OCI-M1 (cell line): ENCODE measurements at regions not wholly inside any gene's neighbourhood (a gene's known extent, or its start where the extent isn't known, plus 50 kb on each side); places are given as distances from the start of the nearest gene placed in this dataset.

Experiments
- DNase-seq: peaks from one replicate; lab custom pipeline; 2025; lab: John Stamatoyannopoulos, UW

DNA sequence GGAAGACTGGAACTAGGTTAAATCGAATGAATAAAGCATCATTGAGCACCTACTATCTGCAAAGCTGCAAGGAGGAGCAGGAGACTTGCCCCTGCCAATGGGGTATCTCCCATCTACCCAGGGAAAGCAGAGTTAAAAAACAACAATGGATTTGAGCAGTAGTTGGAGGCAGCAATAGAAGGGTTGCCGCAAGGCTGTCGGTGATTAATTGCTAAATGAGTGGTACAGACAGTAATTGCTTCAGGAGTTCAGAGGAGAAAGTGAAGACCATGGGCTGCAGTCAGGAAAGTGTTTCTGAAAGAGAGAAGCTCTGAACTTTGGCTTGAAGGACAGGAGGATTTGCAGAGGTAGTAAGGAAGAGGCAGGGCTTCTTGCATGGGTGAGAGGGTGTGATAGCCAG, 152.9 kb downstream of the ACTL8 start:
- DNase-seq, result no peak

DNA sequence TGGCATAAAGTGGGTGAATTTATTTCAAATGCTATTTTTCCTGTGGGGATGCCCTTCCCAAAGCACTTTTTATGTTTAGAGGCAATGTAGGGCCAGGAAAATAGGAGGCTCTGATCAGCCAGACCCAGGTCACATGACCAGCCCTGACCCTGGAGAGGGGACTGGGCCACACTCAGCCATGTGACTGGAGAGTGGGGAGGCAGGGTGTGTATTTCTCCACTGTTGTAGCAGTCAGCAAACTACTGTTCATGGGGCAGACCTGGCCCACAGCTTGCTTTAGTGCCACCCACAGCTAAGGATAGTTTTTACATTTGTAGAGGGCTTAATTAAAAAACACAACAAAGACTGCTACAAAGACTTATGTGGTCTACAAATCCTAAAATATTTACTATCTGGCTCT, 153.8 kb downstream of the ACTL8 start:
- DNase-seq, result no peak

DNA sequence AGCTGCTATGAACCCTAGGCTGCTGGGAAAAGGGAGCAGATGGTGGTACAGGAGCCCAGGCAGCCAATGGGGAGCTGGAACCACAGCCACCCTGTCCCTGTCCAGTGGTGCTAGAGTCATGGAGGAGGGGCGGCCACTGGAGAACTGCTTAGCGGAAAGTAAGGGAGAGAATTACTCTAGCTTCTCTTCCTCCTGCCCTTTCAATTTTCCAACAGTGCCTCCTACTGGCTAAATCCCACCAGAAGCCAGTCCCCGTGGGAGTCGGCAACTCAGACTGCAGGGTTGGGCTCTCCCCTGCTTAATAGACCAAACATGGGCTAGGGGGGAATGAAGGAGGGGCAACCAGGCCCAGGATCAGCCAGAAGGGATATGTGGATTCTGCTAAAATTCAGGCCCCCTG, 154.5 kb downstream of the ACTL8 start:
- no peak for DNase-seq

DNA sequence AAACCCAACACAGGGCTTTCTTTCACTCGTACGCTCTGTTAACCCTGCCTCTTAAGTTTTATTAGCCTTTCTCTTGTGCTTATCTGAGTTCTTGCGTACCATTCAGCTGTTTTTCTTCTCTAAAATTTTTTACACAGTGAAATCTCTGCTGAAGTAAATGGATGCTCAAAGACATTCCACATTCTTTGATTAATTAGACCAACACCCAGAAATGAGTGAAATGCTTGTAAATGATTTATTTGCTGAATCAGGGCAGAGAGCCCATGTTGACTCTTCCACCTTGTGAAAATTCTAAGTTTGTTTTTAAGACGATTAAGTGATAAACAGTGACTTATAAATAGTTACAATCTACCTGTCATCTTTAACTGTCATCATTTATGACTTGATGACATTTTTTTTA, 156.7 kb downstream of the ACTL8 start:
- DNase-seq, result no peak

DNA sequence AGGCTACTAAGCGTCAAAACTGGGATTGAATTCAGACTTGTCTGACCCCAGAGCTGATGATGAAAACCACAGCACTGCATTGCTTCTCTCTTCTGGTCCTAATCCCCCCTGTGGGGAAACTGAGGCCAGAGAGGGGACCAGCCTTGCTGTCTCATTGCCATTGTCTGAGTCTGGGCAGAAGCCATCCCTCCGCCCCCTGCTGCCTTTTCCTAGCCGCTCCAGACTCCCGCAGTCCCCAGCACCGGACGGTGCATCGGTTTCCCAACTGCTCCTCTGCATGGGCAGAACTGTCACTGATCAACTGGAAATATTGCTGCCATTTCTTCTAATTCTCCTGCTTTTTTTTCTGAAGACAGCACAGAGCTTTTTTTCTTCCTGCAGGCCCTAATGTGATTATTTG, 157.4 kb downstream of the ACTL8 start:
- DNase-seq, result no peak

DNA sequence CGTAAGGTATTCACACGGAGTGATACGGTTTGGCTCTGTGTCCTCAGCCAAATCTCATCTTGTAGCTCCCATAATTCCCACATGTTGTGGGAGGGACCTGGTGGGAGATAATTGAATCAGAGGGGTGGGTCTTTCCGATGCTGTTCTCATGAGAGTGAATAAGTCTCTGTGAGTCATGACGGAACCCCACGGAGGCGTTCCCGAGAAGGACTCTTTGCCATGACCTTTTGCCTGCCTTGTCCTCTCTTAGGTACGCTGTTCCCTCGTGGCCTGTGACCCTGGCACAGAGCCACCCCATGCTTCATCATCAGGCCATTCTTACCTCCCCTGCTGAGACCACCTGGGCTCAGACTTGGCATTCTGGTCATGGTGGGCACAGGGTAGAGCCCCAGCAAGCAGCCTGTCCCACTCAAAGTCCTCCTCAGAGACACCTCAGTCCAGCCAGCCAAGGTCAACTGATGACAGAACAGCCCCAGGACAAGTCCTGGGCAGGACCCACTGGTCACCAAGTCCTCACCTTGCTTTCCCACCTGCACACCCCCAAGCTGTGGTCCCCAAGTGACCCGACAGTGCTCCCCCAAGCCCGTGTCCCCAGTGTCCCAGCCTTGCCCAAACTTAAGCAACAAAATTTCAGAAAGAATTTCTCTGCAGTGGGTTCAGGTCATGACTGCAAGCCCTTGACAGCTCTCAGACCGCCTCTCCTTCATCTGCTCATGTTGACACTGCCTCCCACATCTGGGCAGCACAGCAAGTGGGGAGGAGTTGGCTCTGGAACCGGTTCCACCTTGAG, 158.4 kb downstream of the ACTL8 start:
- DNase-seq, result no peak

DNA sequence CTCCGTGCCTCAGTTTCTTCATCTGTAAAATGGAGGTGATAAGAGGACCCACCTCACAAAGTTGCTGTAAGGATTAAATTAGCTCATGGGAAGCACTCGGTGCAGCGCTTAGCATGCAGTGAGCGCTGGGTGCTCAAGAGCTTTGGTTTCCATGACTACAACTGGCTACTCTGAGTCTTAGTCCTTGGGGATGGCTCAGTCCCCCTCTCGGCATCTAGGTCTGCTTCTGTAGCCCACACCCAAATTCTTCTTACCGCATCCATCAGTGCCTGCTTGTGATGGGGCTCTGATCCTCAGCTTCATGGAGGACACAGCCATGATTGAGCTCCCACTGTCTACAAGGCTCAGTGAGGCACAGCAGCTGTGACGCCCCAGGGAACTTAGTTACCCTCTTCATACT, 159.0 kb downstream of the ACTL8 start:
- DNase-seq, result no peak

DNA sequence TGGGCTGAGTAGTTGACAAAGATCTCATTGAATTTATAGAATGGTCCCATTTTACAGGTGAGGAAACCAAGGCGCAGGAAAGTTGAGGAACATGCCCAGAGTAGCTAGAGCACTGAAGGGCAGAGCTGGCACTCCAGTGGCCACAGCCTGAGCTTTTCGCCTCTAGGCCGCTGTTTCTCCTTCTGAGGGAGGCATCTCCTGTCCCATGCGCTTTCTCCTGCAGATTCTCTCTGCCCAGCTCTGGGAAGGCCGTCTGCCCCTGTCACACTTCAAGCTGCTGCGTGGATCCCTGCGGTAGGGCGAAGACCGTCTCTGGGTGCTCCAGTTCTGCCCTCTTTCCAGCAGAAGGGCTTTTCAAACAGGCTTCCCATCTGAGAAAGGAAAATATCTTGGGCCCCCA, 159.9 kb downstream of the ACTL8 start:
- DNase-seq, result no peak

DNA sequence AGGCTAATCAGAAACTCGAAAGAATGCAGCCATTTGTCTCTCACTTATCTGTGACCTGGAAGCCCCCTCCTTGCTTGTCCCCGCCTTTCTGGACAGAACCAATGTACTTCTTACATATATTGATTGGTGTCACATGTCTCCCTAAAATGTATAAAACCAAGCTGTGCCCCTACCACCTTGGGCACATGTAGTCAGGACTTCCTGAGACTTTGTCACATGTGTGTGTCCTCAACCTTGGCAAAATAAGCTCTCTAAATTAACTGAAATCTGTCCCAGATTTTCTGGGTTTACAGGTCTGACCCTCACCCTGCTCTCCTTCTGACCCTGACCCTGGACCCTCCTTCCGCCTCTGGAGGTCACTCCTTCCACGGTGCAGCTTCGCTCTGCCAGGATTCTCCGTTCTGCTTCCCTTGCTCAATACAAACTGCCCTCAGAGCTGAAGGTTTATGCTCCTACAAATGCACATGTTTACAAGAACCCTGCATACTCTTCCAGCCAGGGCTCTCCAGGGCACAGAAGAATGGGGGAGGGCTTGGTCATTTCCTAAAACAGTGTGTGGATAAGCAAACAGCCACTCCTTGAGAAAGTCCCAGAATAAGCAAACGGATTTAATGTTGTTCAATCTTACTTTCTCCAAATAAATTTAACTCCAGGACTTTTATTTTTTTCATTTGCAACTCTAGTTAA, 160.5 kb downstream of the ACTL8 start:
- no peak for DNase-seq

DNA sequence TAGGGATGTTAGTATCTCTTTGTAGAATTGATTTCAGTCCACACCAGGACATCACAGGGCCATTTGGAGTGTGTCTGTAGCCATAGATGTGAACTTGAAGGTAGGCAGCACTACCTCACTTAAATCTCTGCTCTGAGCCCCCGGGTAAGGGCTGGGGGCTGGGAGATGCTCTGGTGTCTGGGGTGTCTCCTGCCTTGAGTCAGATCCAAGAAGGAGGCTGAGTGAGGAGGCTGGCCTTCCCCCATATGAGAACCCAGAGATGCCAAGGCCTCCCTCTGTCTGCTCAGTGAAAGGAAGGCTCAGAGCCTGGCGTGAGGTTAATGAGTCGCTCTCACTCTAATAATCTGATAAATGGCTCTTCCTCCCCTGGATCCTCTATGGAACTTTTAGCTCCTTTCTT, 161.6 kb downstream of the ACTL8 start:
- DNase-seq, result no peak

DNA sequence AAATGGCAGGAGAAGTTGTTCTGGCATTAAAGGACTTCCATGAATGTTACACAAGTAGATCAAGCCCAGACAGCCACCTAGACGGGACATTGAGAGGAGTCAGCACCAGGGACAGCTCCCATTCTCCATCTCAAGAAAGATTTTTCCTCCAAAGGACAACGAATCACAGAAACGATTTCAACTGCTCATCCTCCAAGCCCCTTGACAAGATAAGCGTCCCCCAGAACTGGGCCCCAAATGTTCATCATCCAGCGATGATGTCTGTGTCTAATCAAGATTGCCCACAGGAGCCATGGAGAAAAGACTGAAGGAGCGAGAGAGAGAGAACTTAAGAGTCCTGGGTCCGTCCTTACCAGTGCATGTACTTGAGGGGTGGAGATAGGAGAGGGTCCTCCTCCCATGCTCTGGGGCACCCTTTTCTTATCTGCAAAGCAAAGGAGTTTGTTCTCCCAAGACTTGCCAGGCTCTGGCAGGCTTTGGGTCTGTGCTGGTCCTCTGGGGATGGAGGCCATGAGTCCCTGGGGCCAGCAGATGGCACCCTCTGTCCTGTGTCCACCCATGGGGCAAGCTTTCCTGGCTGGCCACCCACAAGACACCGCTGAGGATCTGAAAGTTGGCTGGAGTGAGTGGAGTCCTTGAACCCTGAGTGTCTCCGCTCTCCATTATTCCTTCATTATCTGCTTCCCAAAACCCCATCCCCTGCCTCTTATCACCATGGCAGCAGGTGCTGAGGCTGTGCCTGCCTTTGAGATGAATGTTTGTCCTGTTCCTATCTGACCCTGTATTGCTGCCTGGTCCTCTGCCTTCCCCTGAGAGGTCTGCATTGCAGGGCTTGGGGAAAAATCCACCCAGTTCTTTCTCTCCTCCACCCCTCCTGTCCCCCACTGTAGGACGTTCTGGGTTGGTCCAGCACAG, 164.6 kb downstream of the ACTL8 start:
- peak; percentile 42 for DNase-seq

DNA sequence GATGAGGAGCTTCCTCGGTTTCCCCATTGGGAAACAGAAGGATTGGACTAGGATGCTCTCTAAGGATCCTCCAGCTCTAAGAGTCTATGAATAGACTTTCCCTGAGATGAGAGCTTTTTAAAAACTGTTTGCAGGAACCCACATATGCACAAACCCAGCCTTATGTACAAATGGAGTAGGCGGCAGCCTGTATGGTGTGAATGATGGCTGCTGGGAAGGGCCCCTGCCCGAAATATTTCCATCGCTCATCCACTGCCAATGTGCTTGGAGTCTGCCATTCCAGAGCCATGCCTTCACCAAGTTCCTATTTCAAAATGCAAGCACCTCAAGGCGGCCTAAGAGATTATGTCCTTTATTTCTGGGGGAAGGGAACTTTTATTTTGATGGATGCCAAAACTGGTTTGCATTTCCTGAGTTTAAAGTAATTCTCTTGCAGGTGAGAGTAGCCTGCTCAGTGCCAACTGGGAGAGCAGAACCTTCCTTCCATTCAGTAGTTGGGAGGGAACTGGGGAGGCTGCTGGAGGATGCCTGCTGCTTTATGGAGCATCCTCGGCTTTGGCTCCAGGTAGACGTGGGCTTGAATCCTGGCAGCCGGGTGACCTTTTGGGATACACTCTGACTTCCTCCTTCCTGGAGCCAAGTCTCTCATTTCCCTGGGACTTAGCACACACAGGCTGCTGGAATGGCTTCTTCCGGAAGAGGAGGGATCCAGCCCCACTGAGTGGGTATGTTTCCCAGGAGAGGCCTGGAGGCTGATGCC, 165.9 kb downstream of the ACTL8 start:
- DNase-seq, result no peak

DNA sequence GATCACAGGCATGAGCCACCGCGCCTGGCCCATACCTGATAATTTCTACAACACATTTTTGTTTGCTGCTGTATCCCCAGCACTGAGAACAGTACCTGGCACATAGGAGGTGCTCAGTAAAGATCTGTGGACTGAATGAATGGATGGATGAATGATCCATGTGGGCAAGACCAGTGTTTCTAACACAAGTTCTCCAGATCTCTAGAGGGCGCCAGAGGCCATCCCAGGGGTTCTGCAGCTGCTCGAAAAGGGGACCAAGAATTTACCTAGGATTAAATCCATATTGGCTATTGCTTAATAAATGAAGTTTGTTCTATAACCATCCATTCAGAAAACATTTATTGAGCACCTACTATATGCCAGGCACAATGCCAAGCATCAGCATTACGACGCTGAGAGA, 167.7 kb downstream of the ACTL8 start:
- DNase-seq, result peak; percentile 33

DNA sequence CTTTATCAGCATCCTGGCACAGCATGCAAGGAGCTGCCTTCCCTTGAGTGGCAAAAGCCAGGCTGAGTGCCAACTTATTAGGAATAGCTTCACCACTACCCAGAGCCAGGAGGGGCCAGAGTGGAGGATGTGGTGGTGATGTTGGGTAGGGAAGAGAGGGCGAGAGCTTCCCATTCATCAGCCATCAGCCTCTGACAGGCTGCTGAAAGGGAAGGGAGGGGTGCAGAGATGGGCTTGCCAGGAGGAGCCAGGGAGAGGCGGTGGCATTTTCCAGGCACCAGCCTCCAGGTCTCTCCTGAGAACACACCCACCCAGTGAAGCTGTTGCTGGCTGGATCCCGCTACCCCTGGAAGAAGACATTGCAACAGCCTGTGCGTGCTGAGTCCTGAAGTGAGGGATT, 168.5 kb downstream of the ACTL8 start:
- DNase-seq, result no peak

DNA sequence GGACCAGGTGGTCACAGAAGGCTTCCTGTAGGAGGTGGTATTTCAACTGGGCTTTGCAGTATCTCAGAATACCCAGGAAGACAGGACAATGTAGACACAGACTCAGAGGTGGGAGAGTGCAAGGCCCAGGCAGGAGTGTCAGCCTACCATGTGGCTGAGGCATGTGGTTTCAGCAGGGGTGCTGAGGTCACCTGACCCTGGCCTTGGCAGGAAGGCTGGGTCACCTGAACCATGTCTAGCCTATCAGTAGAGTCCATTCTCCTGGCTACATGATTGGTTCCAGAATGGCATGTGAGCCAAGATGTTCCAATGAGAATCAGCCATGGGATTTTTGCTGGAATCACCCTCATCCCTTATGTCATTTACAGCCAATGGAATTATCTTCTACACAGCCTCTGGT, 169.4 kb downstream of the ACTL8 start:
- no peak for DNase-seq

DNA sequence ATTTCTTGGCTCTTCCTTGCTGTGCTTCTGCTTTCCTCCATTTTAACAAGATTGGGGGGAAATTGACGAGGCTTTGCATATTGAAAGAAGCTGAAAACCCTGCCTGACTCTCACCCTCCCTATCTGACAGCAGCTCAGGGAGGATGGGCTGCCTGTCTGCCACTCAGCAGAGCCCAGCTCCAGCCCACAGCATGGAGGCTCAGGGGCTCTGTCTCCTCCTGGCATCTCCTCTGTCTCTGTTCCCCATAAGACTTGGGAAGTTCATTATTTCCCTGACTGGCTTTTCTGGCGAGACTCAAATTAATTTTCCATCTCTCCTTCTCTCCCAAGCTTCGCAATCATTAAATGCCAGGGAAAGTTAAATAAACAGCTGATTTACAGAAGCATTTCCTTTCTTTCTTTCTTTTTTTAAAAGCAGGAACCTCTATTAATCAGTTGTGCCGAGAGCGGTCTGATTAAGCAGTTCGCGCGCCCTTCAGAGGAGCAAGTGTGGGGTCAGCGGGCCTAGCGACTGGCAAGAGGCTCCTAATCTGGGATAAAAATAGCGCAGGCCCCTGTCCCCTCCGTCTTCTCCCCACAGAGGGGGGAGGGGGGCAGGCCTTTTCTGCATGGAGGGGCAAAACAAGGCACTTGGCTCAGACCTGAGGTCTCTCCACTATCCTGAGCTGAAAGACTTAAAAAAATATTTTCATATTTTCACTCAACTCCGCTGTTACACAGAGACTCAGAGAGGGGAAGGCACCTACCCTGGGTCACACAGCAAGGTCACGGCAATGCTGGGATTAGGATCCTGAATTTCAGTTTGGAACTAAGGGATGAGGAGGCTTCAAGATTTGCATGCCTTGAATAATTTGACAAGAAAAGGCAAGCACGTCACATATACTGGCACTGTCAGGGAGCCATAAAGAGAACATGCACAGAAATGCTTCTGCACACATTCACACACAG, 170.4 kb downstream of the ACTL8 start:
- no peak for DNase-seq

DNA sequence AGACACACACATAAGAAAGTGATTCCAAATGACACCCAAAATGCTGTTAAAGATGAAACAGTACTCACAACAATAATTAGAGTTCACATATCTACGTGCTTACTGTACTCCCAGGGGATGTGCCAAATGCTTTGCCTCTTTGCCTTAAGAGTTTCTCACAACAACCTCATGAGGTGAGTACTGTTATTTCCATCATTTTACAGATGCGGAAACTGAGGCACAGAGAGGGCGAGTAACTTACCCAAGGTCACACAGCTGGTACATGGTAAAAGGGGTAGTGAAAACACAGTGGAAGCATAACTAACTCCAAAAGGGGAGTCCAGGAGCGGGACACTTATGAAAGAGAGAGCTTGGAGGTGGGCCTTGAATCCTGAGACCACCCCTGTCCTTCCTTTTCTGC, 171.8 kb downstream of the ACTL8 start:
- DNase-seq, result no peak

DNA sequence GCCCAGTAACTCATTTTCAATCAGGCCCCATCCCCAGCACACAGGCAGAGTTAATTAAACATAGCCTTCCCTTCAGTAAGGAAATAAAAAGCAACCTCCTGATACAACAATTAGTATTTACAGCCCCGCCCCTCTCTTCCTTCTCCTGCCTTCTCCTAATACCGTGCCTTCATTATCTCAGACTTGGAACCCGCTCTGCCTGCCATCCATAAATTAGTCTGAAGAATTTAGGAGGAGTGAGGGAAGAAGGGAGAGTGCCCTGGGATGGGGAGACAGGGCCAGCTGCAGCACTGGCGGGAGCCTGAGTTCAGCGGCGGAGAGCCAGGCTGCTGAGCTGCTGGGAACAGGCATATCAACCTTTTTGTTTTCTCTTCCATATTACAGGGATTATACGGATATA, 172.8 kb downstream of the ACTL8 start:
- no peak for DNase-seq

DNA sequence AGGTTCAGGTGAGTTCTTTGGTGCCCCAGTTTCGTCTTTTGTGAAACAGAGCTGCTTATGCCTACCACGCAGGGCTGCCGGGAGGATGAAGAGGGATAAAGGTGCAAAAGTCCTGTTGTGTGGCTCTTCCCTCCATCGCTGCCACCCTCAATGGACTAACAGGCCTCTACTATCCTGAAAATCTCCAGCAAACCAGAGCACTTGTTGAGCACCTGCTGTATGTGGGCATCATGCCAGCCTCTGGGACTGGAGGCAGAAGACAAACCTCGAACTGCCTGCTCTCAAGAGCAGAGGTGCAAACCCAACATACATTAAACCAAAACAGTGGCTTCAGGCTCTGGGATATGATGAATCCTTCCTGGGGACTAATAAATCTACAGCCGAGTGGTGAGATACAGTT, 174.1 kb downstream of the ACTL8 start:
- DNase-seq, result no peak

DNA sequence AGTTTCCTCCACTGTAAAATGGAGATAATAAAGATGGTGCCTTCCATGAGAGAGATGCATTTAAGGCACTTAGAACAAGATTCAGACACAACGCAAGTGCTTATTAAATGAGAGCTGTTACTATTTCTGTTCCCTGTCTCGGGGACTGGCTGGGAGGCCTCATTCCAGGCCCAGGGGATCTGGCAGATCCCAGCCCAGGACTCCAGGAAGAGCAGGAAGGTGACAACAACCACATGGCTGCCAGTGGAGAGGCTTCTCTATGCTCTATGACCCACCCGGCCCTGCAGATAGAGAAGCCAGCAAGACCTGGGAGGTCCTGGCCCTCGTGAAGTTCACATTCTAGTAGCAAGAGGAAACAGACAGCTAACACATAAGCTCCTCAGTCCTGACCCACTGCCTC, 175.5 kb downstream of the ACTL8 start:
- no peak for DNase-seq

DNA sequence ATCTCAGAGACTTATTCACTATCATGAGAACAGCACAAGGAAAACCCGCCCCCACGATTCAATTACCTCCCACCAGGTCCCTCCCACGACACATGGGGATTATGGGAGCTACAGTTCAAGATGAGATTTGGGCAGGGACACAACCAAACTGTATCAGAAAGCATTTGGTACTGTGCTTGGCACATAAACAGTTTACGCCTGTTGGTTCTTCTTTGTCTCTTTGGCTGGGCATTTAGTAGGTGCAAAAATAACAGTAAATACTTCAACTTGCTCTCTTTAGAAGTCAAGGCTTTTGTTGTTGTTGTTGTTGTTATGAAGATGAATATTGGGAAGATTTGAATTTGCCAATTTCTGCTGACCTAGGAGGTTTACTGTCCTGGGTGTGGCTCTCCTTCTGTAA, 175.4 kb upstream of the IGSF21 start:
- no peak for DNase-seq
